HG03521 (cell line): ENCODE measurements at regions not wholly inside any gene's neighbourhood (a gene's known extent, or its start where the extent isn't known, plus 50 kb on each side); places are given as distances from the start of the nearest gene placed in this dataset.

Experiments used
- ATAC-seq: cut with Tn5 transposase; IDR thresholded peaks from one replicate; pipeline ENCODE4 v1.9.1; 2021; ENCODE audit warnings: mild to moderate bottlenecking, moderate library complexity; ENCODE audit not compliant: unreplicated experiment

- no peak for ATAC-seq
Observed at GRCh38 chr6:165733489-165733791, 70.4 kb upstream of the PDE10A start.

- ATAC-seq, result peak; percentile 54
Observed at GRCh38 chr6:165732696-165733488, 69.9 kb upstream of the PDE10A start.

- no peak for ATAC-seq
Observed at GRCh38 chr6:165729307-165729936, 66.4 kb upstream of the PDE10A start.

GRCh38 chr6:165728216-165728615 is 65.2 kb upstream of the PDE10A start:
- ATAC-seq, result no peak

GRCh38 chr6:165726965-165727381 is 63.9 kb upstream of the PDE10A start:
- no peak for ATAC-seq

GRCh38 chr6:165726290-165726875 is 63.3 kb upstream of the PDE10A start:
- no peak for ATAC-seq

- no peak for ATAC-seq
Observed at GRCh38 chr6:165725201-165725600, 62.2 kb upstream of the PDE10A start.

GRCh38 chr6:165723326-165723725 is 60.3 kb upstream of the PDE10A start:
- ATAC-seq, result no peak

GRCh38 chr6:165722022-165722421 is 59.0 kb upstream of the PDE10A start:
- ATAC-seq, result no peak

- ATAC-seq, result no peak
Observed at GRCh38 chr6:165721356-165721755, 58.3 kb upstream of the PDE10A start.

GRCh38 chr6:165718491-165718891 is 55.5 kb upstream of the PDE10A start:
- ATAC-seq, result no peak

GRCh38 chr6:165717732-165718465 is 54.9 kb upstream of the PDE10A start:
- no peak for ATAC-seq

- ATAC-seq, result no peak
Observed at GRCh38 chr6:165716886-165717285, 53.8 kb upstream of the PDE10A start.

GRCh38 chr6:165715428-165715827 is 52.4 kb upstream of the PDE10A start:
- no peak for ATAC-seq

- ATAC-seq, result no peak
Observed at GRCh38 chr6:165714907-165715306, 51.9 kb upstream of the PDE10A start.

- no peak for ATAC-seq
Observed at GRCh38 chr6:165713845-165714466, 50.9 kb upstream of the PDE10A start.
